ENCODE measurements at regions not wholly inside any gene's neighbourhood (a gene's known extent, or its start where the extent isn't known, plus 50 kb on each side); places are given as distances from the start of the nearest gene placed in this dataset.
A peak's percentile ranks its signal among the peaks of the same experiment; 100 is the strongest.

GRCh38 chr10:113967126-113967525 is 76.5 kb upstream of the ADRB1 start:
- no peak for DNase-seq (ENCODE audit: low read depth, low spot score)

DNA sequence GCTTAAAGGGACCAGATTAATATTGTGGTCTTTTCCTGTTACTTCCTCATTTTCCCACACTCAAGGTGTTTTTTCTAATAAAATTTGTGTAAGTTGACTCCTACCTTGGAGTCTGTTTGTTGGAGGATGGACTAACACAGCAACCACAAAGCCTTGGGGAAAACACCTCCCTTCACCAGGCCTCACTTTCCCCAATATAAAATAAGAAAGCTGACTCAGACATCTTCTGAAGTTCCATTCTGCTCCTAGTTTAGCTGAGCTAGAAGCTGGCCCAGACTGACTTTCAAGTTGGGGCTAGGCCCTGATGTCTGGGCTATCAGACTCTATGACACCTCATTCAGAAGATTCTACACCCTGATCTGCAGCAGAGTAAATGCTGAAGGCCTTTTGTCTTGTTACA is 73.0 kb upstream of the ADRB1 start:
- DNase-seq (ENCODE audit: low read depth, low spot score) = no peak

DNA sequence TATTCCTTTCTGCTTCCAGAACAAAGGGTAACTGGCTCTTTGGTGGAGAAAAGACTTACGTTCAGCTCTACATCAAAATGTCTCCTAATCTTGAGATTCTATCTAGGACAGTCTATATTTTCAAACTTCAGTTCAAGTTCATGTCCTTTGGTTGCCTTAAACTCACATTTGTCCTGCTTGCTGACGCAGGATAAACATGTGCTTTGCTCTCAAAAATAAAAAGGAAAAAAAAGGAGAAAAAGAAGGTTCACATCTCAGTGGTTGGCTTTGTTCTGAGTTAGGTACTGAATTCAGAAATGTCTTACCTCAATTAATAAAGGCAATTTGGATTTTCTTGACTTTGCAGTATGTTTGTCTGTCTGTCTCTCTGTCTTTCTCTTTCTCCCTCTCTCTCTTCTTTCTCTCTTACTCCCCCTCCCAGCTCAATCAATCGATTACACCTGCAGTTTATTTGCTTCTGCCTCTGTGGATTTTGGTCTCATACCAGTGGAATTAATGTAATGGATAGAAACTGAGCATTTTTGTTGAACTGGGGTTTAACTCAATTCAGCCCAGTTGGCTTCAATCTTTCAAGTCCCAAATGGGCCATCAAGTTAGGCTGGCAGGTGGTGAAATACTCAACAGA is 72.2 kb upstream of the ADRB1 start:
- DNase-seq (ENCODE audit: low read depth, low spot score) = no peak

GRCh38 chr10:113977174-113977573 is 66.5 kb upstream of the ADRB1 start:
- no peak for DNase-seq (ENCODE audit: low read depth, low spot score)

GRCh38 chr10:113978802-113979201 is 64.9 kb upstream of the ADRB1 start:
- DNase-seq (ENCODE audit: low read depth, low spot score) = no peak

- DNase-seq (ENCODE audit: low read depth, low spot score) = no peak
Measured at GRCh38 chr10:113979409-113979808, 64.3 kb upstream of the ADRB1 start.

DNA sequence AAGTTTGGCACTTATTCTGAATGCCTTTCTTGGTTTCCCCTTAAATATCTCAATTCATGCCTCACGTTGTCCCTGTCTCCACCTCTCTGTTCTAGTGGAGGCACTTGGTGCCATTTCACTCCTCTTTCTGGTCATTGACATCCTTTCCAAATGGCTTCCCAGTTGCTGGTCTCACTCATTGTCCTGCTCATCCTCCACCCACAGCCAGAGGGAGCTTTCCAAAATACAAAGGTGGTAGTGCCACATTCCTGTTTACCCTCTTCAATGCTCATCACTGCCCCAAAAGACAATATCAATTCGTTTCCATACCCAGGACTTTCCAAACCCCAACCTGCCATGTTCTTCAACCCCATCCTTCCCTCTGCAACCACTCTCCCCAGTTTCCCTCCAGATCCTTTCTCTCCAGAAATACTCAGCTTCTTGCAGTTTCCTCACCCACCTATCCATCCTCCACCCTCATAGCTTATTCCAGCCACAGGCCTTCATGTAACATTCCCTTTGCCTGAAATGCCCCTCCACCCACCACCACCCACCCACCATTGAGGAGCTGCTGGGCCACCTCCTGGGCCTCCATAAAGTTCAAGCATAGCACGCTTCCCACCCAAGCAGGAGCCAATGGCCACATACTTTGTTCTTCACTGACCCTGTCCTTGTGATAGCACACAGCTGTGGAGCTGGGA is 63.1 kb upstream of the ADRB1 start:
- DNase-seq (ENCODE audit: low read depth, low spot score) = no peak

DNA sequence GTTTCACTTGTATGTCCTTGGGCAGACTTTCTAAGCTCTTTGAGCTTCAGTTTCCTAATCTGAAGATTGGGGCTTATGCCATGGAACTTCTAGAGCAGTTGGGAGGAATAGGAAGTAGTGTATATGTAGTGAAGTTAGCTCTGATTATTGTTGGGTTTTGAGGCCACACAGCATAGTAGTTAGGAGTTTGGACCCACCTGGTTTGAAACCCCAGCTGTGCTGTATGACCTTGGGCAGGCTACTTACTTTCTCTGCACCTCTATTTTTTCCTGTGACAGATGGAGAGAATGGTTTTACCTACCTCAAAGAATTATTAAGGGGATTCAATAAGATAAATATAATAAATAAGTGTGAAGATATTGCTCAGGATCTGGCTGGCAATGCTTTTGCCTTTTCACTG is 61.4 kb upstream of the ADRB1 start:
- DNase-seq (ENCODE audit: low read depth, low spot score) = no peak

DNA sequence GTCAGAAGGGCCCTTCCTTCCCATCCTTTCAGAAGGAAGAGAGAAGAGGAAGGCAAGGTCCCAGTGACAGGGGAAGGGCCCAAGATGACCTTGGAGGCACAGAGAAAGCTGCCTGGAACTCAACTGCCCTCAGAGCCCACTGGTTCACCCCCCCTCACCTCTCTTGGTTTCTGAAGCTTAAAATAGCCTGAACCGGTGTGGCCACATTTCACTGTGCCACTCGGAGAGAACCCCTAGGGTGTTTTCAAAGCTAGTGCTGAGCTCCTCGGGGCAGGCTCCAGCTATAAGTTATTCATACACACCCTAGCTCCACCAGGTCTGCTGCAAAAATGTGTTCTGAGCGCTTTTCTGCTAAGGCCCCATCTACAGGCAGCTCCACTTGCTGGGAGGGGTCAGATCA is 60.9 kb upstream of the ADRB1 start:
- no peak for DNase-seq (ENCODE audit: low read depth, low spot score)

- no peak for DNase-seq (ENCODE audit: low read depth, low spot score)
Measured at GRCh38 chr10:113983552-113983951, 60.1 kb upstream of the ADRB1 start.

DNA sequence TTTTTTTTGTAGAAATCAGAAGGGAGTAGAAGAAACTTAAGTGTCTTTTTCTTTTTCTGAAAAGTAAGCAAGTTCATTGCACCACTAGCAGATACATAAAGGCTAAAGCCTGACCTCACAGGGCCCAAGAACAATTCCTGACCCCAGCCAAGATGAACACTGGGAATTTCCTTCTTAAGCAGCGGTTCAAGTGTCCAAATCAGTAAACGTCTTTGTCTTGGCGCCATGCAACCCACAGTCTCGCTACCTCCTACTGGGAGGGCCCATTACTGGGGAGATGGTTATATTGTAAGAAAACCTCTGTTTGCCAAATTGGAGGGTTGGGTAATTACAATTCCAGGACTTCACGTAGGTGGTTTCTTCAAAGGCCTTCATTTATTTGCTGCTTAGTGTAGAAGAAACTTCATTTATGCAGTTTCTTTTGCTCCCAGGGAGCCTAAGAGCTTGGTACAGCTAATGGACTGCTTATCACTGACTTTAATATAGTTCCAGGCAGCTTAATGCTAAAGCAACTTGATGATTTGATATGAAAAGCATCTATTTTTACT is 58.3 kb upstream of the ADRB1 start:
- DNase-seq (ENCODE audit: low read depth, low spot score) = peak; percentile 76

- no peak for DNase-seq (ENCODE audit: low read depth, low spot score)
Measured at GRCh38 chr10:113986316-113986715, 57.4 kb upstream of the ADRB1 start.

DNA sequence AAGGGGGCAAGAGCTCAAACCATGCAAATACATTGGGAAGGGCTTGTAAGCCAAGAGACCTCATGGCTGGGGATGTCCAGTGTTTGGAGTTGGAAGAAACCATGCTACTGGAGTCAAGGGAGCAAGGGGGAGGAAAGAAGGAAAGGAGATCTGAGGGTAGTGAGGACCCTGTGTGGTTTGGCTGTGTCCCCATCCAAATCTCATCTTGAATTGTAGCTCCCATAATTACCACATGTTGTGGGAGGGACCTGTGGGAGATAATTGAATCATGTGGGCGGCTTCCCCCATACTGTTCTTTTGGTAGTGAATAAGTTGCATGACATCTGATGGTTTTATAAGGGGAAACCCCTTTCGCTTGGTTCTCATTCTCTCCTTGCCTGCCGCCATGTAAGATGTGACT is 56.5 kb upstream of the ADRB1 start:
- no peak for DNase-seq (ENCODE audit: low read depth, low spot score)

GRCh38 chr10:113987805-113988204 is 55.9 kb upstream of the ADRB1 start:
- DNase-seq (ENCODE audit: low read depth, low spot score) = no peak

- DNase-seq (ENCODE audit: low read depth, low spot score) = no peak
Measured at GRCh38 chr10:113988535-113988934, 55.1 kb upstream of the ADRB1 start.

DNA sequence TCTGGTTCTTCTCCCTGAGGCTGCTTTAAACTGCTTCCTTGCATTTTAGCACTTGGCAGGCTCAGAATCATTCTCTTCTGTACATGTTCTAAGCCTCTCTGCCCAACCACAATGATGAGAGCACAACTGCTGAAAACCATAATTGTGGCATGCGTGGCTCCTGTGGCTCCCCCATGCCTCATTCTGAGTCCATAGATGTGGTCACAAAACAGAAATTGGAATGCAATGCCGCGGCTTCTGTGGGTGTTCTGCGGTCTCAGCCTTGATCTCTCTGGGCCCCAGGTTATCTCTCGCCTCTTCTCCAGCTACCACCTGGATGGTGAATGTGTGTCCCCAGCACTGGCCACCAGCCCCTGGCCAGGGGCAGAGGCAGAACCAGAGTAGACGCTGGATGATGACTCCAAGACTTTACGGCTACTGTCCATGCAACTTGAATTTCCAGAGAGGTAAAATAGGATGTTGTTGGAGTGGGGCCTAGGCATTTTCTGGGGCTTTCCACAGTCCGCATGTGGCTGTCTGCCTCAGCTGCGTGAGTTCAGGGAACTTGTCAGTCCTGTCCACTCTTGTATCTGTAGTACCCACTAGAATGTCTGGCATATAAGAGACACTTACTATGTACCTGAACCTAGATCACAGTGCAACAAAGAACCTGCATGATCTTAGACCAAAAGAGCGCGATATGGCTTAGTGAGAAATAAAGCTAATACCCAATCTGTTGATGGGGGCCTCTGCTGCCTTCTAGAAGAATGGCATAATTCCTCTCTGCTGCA is 52.4 kb upstream of the ADRB1 start:
- peak; percentile 87 for DNase-seq (ENCODE audit: low read depth, low spot score)

DNA sequence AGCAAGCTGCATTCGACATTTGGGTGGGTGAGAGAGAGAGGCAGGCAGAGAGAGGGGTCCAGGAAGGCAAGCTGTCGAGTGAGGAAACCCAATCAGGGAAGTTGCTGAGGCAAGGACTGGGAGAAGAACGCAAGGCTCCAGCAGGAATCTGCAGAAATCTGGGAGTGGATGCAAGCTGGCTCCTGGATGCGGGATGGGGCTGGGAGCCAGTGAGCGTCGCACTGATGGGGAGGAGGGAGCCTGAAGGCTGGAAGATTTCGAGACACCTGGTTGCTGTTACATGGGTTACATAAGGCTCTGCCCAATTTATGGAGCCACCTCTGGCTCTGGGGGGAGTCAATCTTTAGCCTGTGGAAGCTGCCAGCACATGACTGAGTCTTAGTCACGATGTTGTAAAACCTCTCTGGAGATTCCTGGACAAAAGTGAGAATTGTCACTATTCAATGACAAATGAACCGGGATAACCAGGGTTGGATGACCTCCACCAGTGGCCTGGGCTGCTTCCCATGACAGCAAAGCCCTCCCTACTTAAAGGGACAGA is 51.1 kb upstream of the ADRB1 start:
- no peak for DNase-seq (ENCODE audit: low read depth, low spot score)

- peak; percentile 67 for DNase-seq (ENCODE audit: low read depth, low spot score)
Measured at GRCh38 chr10:113993489-113993991, 50.1 kb upstream of the ADRB1 start.

Measured in astrocyte of the hippocampus (primary cell).